ENCODE measurements at regions not wholly inside any gene's neighbourhood (a gene's known extent, or its start where the extent isn't known, plus 50 kb on each side); places are given as distances from the start of the nearest gene placed in this dataset.

GRCh38 chr5:98206566-98206965, 566.9 kb upstream of the RGMB start:
- TF ChIP-seq POLR2A (IDR thresholded peaks at IDR 0.05), result no peak
- TF ChIP-seq CTCF (IDR thresholded peaks at IDR 0.05), result no peak
- H3K4me3 ChIP-seq (replicated peaks in 1 of 3), result no peak overlapping the region
- H3K27me3 ChIP-seq, result no peaks in the 10 kb centered on the region
- H3K36me3 ChIP-seq, result no peaks in the 10 kb centered on the region
- intact Hi-C loops (cut with DNase I), result no loop called here
- DNase-seq, result no peak
- no peak overlapping the region for H3K27ac ChIP-seq
- no peaks in the 10 kb centered on the region for H3K4me1 ChIP-seq
- no peaks in the 10 kb centered on the region for H3K9me3 ChIP-seq
- WGBS, 2 donors, result 42% methylated on average over 2 of the region's 2 CpGs

GRCh38 chr5:98209418-98209817, 564.0 kb upstream of the RGMB start:
- Histone ChIP-seq H3K9me3 (no peaks in the 10 kb centered on the region), H3K4me1 (no peaks in the 10 kb centered on the region), H3K36me3 (no peaks in the 10 kb centered on the region), H3K27ac (no peak overlapping the region), H3K4me3 (replicated peaks in 1 of 3) (no peak overlapping the region), H3K27me3 (no peaks in the 10 kb centered on the region)
- intact Hi-C loops (cut with DNase I), result no loop called here
- no peak for DNase-seq
- TF ChIP-seq POLR2A (IDR thresholded peaks at IDR 0.05) (no peak), CTCF (IDR thresholded peaks at IDR 0.05) (no peak)

- Histone ChIP-seq H3K4me1 (no peaks in the 10 kb centered on the region), H3K27ac (no peak overlapping the region), H3K36me3 (no peaks in the 10 kb centered on the region), H3K4me3 (replicated peaks in 1 of 3) (no peak overlapping the region), H3K27me3 (no peaks in the 10 kb centered on the region), H3K9me3 (no peaks in the 10 kb centered on the region)
- intact Hi-C loops (cut with DNase I), result no loop called here
- no peak for DNase-seq
- 78 to 85% methylated on average over 7 of the region's 7 CpGs for WGBS, 2 donors
- TF ChIP-seq POLR2A (IDR thresholded peaks at IDR 0.05) (no peak), CTCF (IDR thresholded peaks at IDR 0.05) (no peak)
Observed at GRCh38 chr5:98214240-98215051, 559.0 kb upstream of the RGMB start.

GRCh38 chr5:98217138-98217537, 556.3 kb upstream of the RGMB start:
- no peak overlapping the region for H3K4me3 ChIP-seq (replicated peaks in 1 of 3)
- no peak for TF ChIP-seq POLR2A (IDR thresholded peaks at IDR 0.05)
- TF ChIP-seq CTCF (IDR thresholded peaks at IDR 0.05), result no peak
- H3K27me3 ChIP-seq, result no peaks in the 10 kb centered on the region
- intact Hi-C loops (cut with DNase I), result no loop called here
- no peaks in the 10 kb centered on the region for H3K9me3 ChIP-seq
- H3K36me3 ChIP-seq, result no peaks in the 10 kb centered on the region
- no peak for DNase-seq
- no peaks in the 10 kb centered on the region for H3K4me1 ChIP-seq
- 85 to 94% methylated on average over 1 of the region's 1 CpG for WGBS, 2 donors
- no peak overlapping the region for H3K27ac ChIP-seq

- no peak for TF ChIP-seq CTCF (IDR thresholded peaks at IDR 0.05)
- TF ChIP-seq POLR2A (IDR thresholded peaks at IDR 0.05), result no peak
- Histone ChIP-seq H3K4me1 (no peaks in the 10 kb centered on the region), H3K27ac (no peak overlapping the region), H3K4me3 (replicated peaks in 1 of 3) (no peak overlapping the region), H3K27me3 (no peaks in the 10 kb centered on the region), H3K36me3 (no peaks in the 10 kb centered on the region), H3K9me3 (no peaks in the 10 kb centered on the region)
- WGBS, 2 donors, result 70 to 75% methylated on average over 2 of the region's 2 CpGs
- intact Hi-C loops (cut with DNase I), result no loop called here
- DNase-seq, result no peak
Observed at GRCh38 chr5:98218838-98219237, 554.6 kb upstream of the RGMB start.
